ENCODE measurements at regions not wholly inside any gene's neighbourhood (a gene's known extent, or its start where the extent isn't known, plus 50 kb on each side); places are given as distances from the start of the nearest gene placed in this dataset.
"Not testable (repeated sequence)": the region's sequence is repeated elsewhere in the genome, so short reads cannot be mapped to it uniquely, and the experiment has no call there.

DNA sequence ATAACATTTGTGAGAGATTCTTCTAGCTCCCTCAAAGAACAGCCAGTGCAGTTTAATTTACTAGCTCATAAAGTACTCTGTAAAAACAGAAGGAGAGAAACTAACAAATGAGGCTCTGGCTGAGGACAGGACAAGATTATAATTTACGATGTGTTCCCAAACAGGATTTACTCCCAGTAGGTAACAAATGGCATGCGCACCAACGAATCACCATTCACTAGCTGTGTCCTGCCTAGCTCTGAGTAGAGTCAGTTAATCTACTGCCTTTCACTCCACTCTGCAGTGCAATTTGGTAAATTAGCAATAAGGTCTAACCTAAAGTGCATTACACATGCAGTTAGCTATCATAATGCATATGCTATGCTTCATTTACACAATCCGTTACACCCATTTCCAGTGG lies 497.4 kb upstream of the CCNG1 start:
- DNase-seq (ENCODE audit: low read depth): no peak
- no peak overlapping the region for H3K4me3 ChIP-seq (ENCODE audit: low read depth, low read length)
- TF ChIP-seq, protein P1, sequence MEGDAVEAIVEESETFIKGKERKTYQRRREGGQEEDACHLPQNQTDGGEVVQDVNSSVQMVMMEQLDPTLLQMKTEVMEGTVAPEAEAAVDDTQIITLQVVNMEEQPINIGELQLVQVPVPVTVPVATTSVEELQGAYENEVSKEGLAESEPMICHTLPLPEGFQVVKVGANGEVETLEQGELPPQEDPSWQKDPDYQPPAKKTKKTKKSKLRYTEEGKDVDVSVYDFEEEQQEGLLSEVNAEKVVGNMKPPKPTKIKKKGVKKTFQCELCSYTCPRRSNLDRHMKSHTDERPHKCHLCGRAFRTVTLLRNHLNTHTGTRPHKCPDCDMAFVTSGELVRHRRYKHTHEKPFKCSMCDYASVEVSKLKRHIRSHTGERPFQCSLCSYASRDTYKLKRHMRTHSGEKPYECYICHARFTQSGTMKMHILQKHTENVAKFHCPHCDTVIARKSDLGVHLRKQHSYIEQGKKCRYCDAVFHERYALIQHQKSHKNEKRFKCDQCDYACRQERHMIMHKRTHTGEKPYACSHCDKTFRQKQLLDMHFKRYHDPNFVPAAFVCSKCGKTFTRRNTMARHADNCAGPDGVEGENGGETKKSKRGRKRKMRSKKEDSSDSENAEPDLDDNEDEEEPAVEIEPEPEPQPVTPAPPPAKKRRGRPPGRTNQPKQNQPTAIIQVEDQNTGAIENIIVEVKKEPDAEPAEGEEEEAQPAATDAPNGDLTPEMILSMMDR (IDR thresholded peaks at IDR 0.05; ENCODE audit: low read depth, low read length): no peak
- TF ChIP-seq MYC (IDR thresholded peaks at IDR 0.05; ENCODE audit: low read depth, low read length): no peak
- TF ChIP-seq, protein P2, sequence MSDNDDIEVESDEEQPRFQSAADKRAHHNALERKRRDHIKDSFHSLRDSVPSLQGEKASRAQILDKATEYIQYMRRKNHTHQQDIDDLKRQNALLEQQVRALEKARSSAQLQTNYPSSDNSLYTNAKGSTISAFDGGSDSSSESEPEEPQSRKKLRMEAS (IDR thresholded peaks at IDR 0.05; ENCODE audit: low read depth, low read length): no peak
- no peak for TF ChIP-seq POLR2A (IDR thresholded peaks at IDR 0.05; ENCODE audit: extremely low read depth, insufficient read length)

GRCh38 chr5:162948677-162949076 lies 488.7 kb upstream of the CCNG1 start:
- H3K4me3 ChIP-seq (ENCODE audit: low read depth, low read length): no peak overlapping the region
- DNase-seq (ENCODE audit: low read depth): no peak
- TF ChIP-seq, protein P2 (IDR thresholded peaks at IDR 0.05; ENCODE audit: low read depth, low read length): no peak
- TF ChIP-seq, protein P1 (IDR thresholded peaks at IDR 0.05; ENCODE audit: low read depth, low read length): no peak

DNA sequence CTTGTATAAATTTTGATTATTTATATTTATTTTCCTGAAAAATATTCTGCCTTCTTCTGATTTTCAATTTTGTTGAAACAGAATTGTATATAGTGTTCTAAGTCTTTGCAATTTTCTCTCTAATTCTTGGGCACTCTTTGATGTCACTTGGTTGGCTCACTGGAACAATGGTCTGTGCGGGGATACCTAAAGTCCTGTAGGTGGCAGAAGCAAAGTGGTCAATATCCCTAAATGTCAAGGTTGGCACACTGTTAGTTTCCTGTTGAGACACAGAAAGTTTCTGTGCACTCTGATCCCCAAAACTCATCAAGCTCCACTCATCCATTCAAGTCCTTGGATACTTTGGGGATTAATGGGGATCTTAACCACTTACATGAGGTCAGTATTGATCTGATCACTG lies 480.8 kb upstream of the CCNG1 start:
- no peak for DNase-seq (ENCODE audit: low read depth)
- no peak overlapping the region for H3K4me3 ChIP-seq (ENCODE audit: low read depth, low read length)
- TF ChIP-seq, protein P2 (IDR thresholded peaks at IDR 0.05; ENCODE audit: low read depth, low read length): no peak
- no peak for TF ChIP-seq POLR2A (IDR thresholded peaks at IDR 0.05; ENCODE audit: extremely low read depth, insufficient read length)
- no peak for TF ChIP-seq MYC (IDR thresholded peaks at IDR 0.05; ENCODE audit: low read depth, low read length)
- TF ChIP-seq, protein P1 (IDR thresholded peaks at IDR 0.05; ENCODE audit: low read depth, low read length): no peak

- not testable (repeated sequence) for H3K4me3 ChIP-seq (ENCODE audit: low read depth, low read length); DNase-seq (ENCODE audit: low read depth)
These were observed 473.3 kb upstream of the CCNG1 start for GRCh38 chr5:162964144-162964543.

- no peak overlapping the region for H3K4me3 ChIP-seq (ENCODE audit: low read depth, low read length)
- TF ChIP-seq MYC (IDR thresholded peaks at IDR 0.05; ENCODE audit: low read depth, low read length): no peak
- TF ChIP-seq POLR2A (IDR thresholded peaks at IDR 0.05; ENCODE audit: extremely low read depth, insufficient read length): no peak
- TF ChIP-seq, protein P1 (IDR thresholded peaks at IDR 0.05; ENCODE audit: low read depth, low read length): no peak
- TF ChIP-seq, protein P2 (IDR thresholded peaks at IDR 0.05; ENCODE audit: low read depth, low read length): no peak
These were observed 447.3 kb upstream of the CCNG1 start for GRCh38 chr5:162990063-162990462.

DNA sequence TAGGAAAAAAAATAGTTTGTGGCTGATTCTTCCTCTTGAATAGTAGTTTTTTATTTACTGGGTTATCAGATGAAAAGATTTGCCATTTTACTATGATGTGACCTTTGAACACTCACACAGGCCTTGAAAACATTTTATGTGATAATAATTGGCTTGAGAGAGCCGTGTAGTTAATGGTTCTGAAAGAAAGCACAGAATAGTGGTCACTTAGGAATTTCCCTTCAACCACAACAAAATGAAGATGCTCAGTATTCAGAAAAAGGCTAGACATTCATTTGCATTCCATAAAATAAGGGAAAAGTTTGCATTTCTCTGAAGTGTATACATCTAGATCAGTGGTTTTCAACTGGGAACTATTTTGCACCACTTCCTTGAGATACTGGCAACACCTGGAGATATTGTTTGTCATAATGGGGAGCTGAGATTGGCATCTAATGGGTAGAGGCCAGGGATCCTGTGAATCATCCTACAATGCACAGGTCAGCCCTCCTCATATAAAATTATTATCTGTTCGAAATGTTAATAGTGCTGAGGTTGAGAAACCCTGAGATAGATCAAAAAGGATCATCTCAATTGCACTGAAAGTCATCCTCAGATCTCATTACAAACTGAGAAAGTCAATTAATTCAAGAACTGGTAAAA lies 446.4 kb upstream of the CCNG1 start:
- TF ChIP-seq, protein P2 (IDR thresholded peaks at IDR 0.05; ENCODE audit: low read depth, low read length): no peak
- no peak for TF ChIP-seq MYC (IDR thresholded peaks at IDR 0.05; ENCODE audit: low read depth, low read length)
- H3K4me3 ChIP-seq (ENCODE audit: low read depth, low read length): no peak overlapping the region
- DNase-seq (ENCODE audit: low read depth): no peak

More at GRCh38 chr5:162990063-162990462, 447.3 kb upstream of the CCNG1 start:
- DNase-seq (ENCODE audit: low read depth): no peak

DNA sequence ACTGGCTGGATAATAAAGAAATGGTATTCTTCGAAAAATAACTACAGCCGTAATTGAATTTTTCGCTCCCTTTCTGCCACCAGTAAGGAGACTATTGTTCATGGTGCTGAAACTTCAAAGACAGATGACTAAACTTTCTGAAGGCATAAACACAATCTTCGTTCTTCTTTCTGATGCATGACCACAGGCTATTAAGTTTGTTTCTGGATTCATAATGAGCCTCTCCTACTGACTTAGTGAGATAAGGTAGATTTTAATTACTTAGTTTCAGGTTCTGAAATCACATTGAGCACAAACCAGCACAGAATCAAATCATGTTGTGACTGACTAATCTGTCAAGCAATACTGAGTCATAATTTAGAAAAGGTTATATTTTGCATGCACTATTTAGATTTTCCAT lies 441.8 kb upstream of the CCNG1 start:
- TF ChIP-seq, protein P2 (IDR thresholded peaks at IDR 0.05; ENCODE audit: low read depth, low read length): no peak
- TF ChIP-seq POLR2A (IDR thresholded peaks at IDR 0.05; ENCODE audit: extremely low read depth, insufficient read length) (no peak), MYC (IDR thresholded peaks at IDR 0.05; ENCODE audit: low read depth, low read length) (no peak)
- TF ChIP-seq, protein P1 (IDR thresholded peaks at IDR 0.05; ENCODE audit: low read depth, low read length): no peak
- H3K4me3 ChIP-seq (ENCODE audit: low read depth, low read length): no peak overlapping the region
- DNase-seq (ENCODE audit: low read depth): no peak

Data from NB4 (cell line).